ENCODE measurements at regions not wholly inside any gene's neighbourhood (a gene's known extent, or its start where the extent isn't known, plus 50 kb on each side); places are given as distances from the start of the nearest gene placed in this dataset.

GRCh38 chr13:33381906-33382305, 96.4 kb upstream of the STARD13 start:
- Histone ChIP-seq H2BK120ac (ENCODE audit: low read depth, low read length) (no peak overlapping the region), H3K4me1 (ENCODE audit: control insufficient read depth, low read depth, low read length) (peaks cover 4% of the 10 kb centered on the region), H4K8ac (ENCODE audit: low read depth, low read length) (no peak overlapping the region), H2BK5ac (ENCODE audit: low read length) (no peak overlapping the region), H3K4ac (ENCODE audit: low read depth, low read length) (no peak overlapping the region), H3K4me3 (ENCODE audit: low read length) (no peak overlapping the region), H2BK15ac (replicated peaks; ENCODE audit: low read depth) (no peak overlapping the region), H3K79me1 (ENCODE audit: low read length) (no peaks in the 10 kb centered on the region), H4K5ac (ENCODE audit: low read length) (no peak overlapping the region), H2AK5ac (ENCODE audit: low read length) (no peak overlapping the region), H3K4me2 (ENCODE audit: low read length) (no peak overlapping the region), H3K27ac (ENCODE audit: low read depth, low read length) (no peak overlapping the region), H3K23ac (ENCODE audit: low read length) (no peak overlapping the region), H3K18ac (ENCODE audit: low read length) (no peak overlapping the region), H3K9ac (ENCODE audit: low read length) (no peak overlapping the region), H3K56ac (ENCODE audit: low read length) (no peak overlapping the region), H3K79me2 (ENCODE audit: control insufficient read depth, insufficient read depth, low read length) (no peaks in the 10 kb centered on the region), H3K36me3 (ENCODE audit: control insufficient read depth, insufficient read depth, low read length) (no peaks in the 10 kb centered on the region), H3K27me3 (ENCODE audit: insufficient read depth, low read length, poor library complexity) (no peaks in the 10 kb centered on the region)
- no peak for DNase-seq
- WGBS (ENCODE audit: extremely low coverage, insufficient coverage, low lambda C conversion rate) = no CpG with 5 or more reads among the region's 8 CpGs

GRCh38 chr13:33383724-33384577, 98.4 kb upstream of the STARD13 start:
- H2BK5ac ChIP-seq (ENCODE audit: low read length) = no peak overlapping the region
- H3K79me2 ChIP-seq (ENCODE audit: control insufficient read depth, insufficient read depth, low read length) = no peaks in the 10 kb centered on the region
- no peaks in the 10 kb centered on the region for H3K27me3 ChIP-seq (ENCODE audit: insufficient read depth, low read length, poor library complexity)
- H3K56ac ChIP-seq (ENCODE audit: low read length) = no peak overlapping the region
- H2AK5ac ChIP-seq (ENCODE audit: low read length) = no peak overlapping the region
- no peak overlapping the region for H2BK15ac ChIP-seq (replicated peaks; ENCODE audit: low read depth)
- H3K23ac ChIP-seq (ENCODE audit: low read length) = no peak overlapping the region
- no peaks in the 10 kb centered on the region for H3K79me1 ChIP-seq (ENCODE audit: low read length)
- H3K36me3 ChIP-seq (ENCODE audit: control insufficient read depth, insufficient read depth, low read length) = no peaks in the 10 kb centered on the region
- no peak overlapping the region for H2BK120ac ChIP-seq (ENCODE audit: low read depth, low read length)
- H3K27ac ChIP-seq (ENCODE audit: low read depth, low read length) = no peak overlapping the region
- no peak overlapping the region for H3K4me2 ChIP-seq (ENCODE audit: low read length)
- H3K4me3 ChIP-seq (ENCODE audit: low read length) = no peak overlapping the region
- H3K18ac ChIP-seq (ENCODE audit: low read length) = no peak overlapping the region
- DNase-seq = no peak
- peaks cover 4% of the 10 kb centered on the region for H3K4me1 ChIP-seq (ENCODE audit: control insufficient read depth, low read depth, low read length)
- no peak overlapping the region for H4K5ac ChIP-seq (ENCODE audit: low read length)
- no peak overlapping the region for H3K9ac ChIP-seq (ENCODE audit: low read length)
- H3K4ac ChIP-seq (ENCODE audit: low read depth, low read length) = no peak overlapping the region
- H4K8ac ChIP-seq (ENCODE audit: low read depth, low read length) = no peak overlapping the region
- WGBS (ENCODE audit: extremely low coverage, insufficient coverage, low lambda C conversion rate) = no CpG with 5 or more reads among the region's 12 CpGs

- Histone ChIP-seq H2AK5ac (ENCODE audit: low read length) (no peak overlapping the region), H3K18ac (ENCODE audit: low read length) (no peak overlapping the region), H3K79me2 (ENCODE audit: control insufficient read depth, insufficient read depth, low read length) (no peaks in the 10 kb centered on the region), H4K5ac (ENCODE audit: low read length) (no peak overlapping the region), H3K27ac (ENCODE audit: low read depth, low read length) (no peak overlapping the region), H3K9ac (ENCODE audit: low read length) (no peak overlapping the region), H3K23ac (ENCODE audit: low read length) (no peak overlapping the region), H3K36me3 (ENCODE audit: control insufficient read depth, insufficient read depth, low read length) (no peaks in the 10 kb centered on the region), H3K4me3 (ENCODE audit: low read length) (no peak overlapping the region), H2BK15ac (replicated peaks; ENCODE audit: low read depth) (no peak overlapping the region), H3K56ac (ENCODE audit: low read length) (no peak overlapping the region), H3K27me3 (ENCODE audit: insufficient read depth, low read length, poor library complexity) (no peaks in the 10 kb centered on the region), H3K79me1 (ENCODE audit: low read length) (no peaks in the 10 kb centered on the region), H3K4me2 (ENCODE audit: low read length) (no peak overlapping the region), H3K4me1 (ENCODE audit: control insufficient read depth, low read depth, low read length) (peaks cover 2% of the 10 kb centered on the region), H4K8ac (ENCODE audit: low read depth, low read length) (no peak overlapping the region), H2BK5ac (ENCODE audit: low read length) (no peak overlapping the region), H2BK120ac (ENCODE audit: low read depth, low read length) (no peak overlapping the region), H3K4ac (ENCODE audit: low read depth, low read length) (no peak overlapping the region)
- no CpG with 5 or more reads among the region's 8 CpGs for WGBS (ENCODE audit: extremely low coverage, insufficient coverage, low lambda C conversion rate)
- no peak for DNase-seq
Measured at GRCh38 chr13:33388286-33388998, 102.9 kb upstream of the STARD13 start.

- H3K18ac ChIP-seq (ENCODE audit: low read length) = no peak overlapping the region
- WGBS (ENCODE audit: extremely low coverage, insufficient coverage, low lambda C conversion rate) = no CpG with 5 or more reads among the region's 4 CpGs
- H4K5ac ChIP-seq (ENCODE audit: low read length) = no peak overlapping the region
- no peak overlapping the region for H3K4me3 ChIP-seq (ENCODE audit: low read length)
- no peak overlapping the region for H3K56ac ChIP-seq (ENCODE audit: low read length)
- H3K79me1 ChIP-seq (ENCODE audit: low read length) = no peaks in the 10 kb centered on the region
- H2BK15ac ChIP-seq (replicated peaks; ENCODE audit: low read depth) = no peak overlapping the region
- no peak overlapping the region for H2AK5ac ChIP-seq (ENCODE audit: low read length)
- H2BK120ac ChIP-seq (ENCODE audit: low read depth, low read length) = no peak overlapping the region
- no peak overlapping the region for H3K9ac ChIP-seq (ENCODE audit: low read length)
- no peaks in the 10 kb centered on the region for H3K4me1 ChIP-seq (ENCODE audit: control insufficient read depth, low read depth, low read length)
- no peak for DNase-seq
- H4K8ac ChIP-seq (ENCODE audit: low read depth, low read length) = no peak overlapping the region
- H3K23ac ChIP-seq (ENCODE audit: low read length) = no peak overlapping the region
- no peak overlapping the region for H2BK5ac ChIP-seq (ENCODE audit: low read length)
- H3K36me3 ChIP-seq (ENCODE audit: control insufficient read depth, insufficient read depth, low read length) = no peaks in the 10 kb centered on the region
- no peak overlapping the region for H3K4me2 ChIP-seq (ENCODE audit: low read length)
- H3K79me2 ChIP-seq (ENCODE audit: control insufficient read depth, insufficient read depth, low read length) = no peaks in the 10 kb centered on the region
- no peak overlapping the region for H3K27ac ChIP-seq (ENCODE audit: low read depth, low read length)
- H3K27me3 ChIP-seq (ENCODE audit: insufficient read depth, low read length, poor library complexity) = no peaks in the 10 kb centered on the region
- H3K4ac ChIP-seq (ENCODE audit: low read depth, low read length) = no peak overlapping the region
Measured at GRCh38 chr13:33392794-33393405, 107.3 kb upstream of the STARD13 start.

- no peak overlapping the region for H2BK5ac ChIP-seq (ENCODE audit: low read length)
- H3K56ac ChIP-seq (ENCODE audit: low read length) = no peak overlapping the region
- no peaks in the 10 kb centered on the region for H3K79me1 ChIP-seq (ENCODE audit: low read length)
- peak; percentile 30 for DNase-seq
- no peak overlapping the region for H3K4me3 ChIP-seq (ENCODE audit: low read length)
- H3K23ac ChIP-seq (ENCODE audit: low read length) = no peak overlapping the region
- no peak overlapping the region for H3K4me2 ChIP-seq (ENCODE audit: low read length)
- H3K4ac ChIP-seq (ENCODE audit: low read depth, low read length) = no peak overlapping the region
- no peaks in the 10 kb centered on the region for H3K4me1 ChIP-seq (ENCODE audit: control insufficient read depth, low read depth, low read length)
- no peaks in the 10 kb centered on the region for H3K27me3 ChIP-seq (ENCODE audit: insufficient read depth, low read length, poor library complexity)
- H4K5ac ChIP-seq (ENCODE audit: low read length) = no peak overlapping the region
- no peak overlapping the region for H2BK15ac ChIP-seq (replicated peaks; ENCODE audit: low read depth)
- no CpG with 5 or more reads among the region's 3 CpGs for WGBS (ENCODE audit: extremely low coverage, insufficient coverage, low lambda C conversion rate)
- no peaks in the 10 kb centered on the region for H3K79me2 ChIP-seq (ENCODE audit: control insufficient read depth, insufficient read depth, low read length)
- no peak overlapping the region for H2AK5ac ChIP-seq (ENCODE audit: low read length)
- H3K27ac ChIP-seq (ENCODE audit: low read depth, low read length) = no peak overlapping the region
- no peaks in the 10 kb centered on the region for H3K36me3 ChIP-seq (ENCODE audit: control insufficient read depth, insufficient read depth, low read length)
- H3K18ac ChIP-seq (ENCODE audit: low read length) = no peak overlapping the region
- H2BK120ac ChIP-seq (ENCODE audit: low read depth, low read length) = no peak overlapping the region
- H3K9ac ChIP-seq (ENCODE audit: low read length) = no peak overlapping the region
- no peak overlapping the region for H4K8ac ChIP-seq (ENCODE audit: low read depth, low read length)
Measured at GRCh38 chr13:33394294-33394932, 108.9 kb upstream of the STARD13 start.
